ENCODE measurements at regions not wholly inside any gene's neighbourhood (a gene's known extent, or its start where the extent isn't known, plus 50 kb on each side); places are given as distances from the start of the nearest gene placed in this dataset.

DNA sequence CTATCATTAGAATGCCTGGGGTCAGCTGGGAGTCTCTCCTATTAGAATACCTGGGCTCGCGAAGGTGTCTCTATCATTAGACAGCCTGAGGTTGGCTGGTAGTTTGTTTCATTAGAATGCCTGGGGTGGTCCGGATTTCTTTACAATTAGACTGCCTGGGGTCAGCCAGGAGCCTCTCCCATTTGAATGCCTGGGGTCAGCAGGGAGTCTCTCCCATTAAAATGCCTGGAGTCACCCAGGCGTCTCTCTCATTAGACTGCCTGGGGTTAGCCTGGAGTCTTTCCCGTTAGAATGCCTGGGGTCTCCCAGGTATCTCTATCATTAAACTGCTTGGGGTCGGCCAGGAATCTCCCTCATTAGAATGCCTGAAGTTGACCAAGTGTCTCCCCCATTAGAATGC is 1458.3 kb downstream of the UQCRFS1 start:
- POLR2A ChIA-PET = no interaction called here
- no peak for DNase-seq (ENCODE audit: extremely low spot score)
- TF ChIP-seq, protein P1, sequence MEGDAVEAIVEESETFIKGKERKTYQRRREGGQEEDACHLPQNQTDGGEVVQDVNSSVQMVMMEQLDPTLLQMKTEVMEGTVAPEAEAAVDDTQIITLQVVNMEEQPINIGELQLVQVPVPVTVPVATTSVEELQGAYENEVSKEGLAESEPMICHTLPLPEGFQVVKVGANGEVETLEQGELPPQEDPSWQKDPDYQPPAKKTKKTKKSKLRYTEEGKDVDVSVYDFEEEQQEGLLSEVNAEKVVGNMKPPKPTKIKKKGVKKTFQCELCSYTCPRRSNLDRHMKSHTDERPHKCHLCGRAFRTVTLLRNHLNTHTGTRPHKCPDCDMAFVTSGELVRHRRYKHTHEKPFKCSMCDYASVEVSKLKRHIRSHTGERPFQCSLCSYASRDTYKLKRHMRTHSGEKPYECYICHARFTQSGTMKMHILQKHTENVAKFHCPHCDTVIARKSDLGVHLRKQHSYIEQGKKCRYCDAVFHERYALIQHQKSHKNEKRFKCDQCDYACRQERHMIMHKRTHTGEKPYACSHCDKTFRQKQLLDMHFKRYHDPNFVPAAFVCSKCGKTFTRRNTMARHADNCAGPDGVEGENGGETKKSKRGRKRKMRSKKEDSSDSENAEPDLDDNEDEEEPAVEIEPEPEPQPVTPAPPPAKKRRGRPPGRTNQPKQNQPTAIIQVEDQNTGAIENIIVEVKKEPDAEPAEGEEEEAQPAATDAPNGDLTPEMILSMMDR (IDR thresholded peaks at IDR 0.05; ENCODE audit: control extremely low read depth, extremely low read depth, low read depth, missing control alignments) = no peak
- CTCF ChIA-PET = no interaction called here

DNA sequence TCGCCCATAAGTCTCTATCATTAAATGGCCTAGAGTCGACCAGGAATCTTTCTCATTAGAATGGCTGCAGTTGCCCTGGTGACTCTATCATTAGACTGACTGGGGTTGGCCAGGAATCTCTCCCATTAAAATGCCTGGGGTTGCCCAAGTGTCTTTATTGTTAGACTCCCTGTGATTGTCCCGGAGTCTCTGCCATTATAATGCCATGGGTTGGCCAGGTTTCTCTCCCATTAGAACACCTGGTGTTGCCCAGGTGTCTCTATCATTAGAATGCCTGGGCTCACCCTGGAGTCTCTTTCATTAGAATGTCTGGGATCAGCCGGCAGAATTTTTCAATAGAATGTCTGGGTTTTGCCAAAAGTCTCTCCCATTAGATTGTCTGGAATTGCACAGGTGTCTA is 1459.3 kb downstream of the UQCRFS1 start:
- CTCF ChIA-PET = no interaction called here
- DNase-seq (ENCODE audit: extremely low spot score) = no peak
- POLR2A ChIA-PET = no interaction called here
- TF ChIP-seq, protein P1 (IDR thresholded peaks at IDR 0.05; ENCODE audit: control extremely low read depth, extremely low read depth, low read depth, missing control alignments) = no peak

DNA sequence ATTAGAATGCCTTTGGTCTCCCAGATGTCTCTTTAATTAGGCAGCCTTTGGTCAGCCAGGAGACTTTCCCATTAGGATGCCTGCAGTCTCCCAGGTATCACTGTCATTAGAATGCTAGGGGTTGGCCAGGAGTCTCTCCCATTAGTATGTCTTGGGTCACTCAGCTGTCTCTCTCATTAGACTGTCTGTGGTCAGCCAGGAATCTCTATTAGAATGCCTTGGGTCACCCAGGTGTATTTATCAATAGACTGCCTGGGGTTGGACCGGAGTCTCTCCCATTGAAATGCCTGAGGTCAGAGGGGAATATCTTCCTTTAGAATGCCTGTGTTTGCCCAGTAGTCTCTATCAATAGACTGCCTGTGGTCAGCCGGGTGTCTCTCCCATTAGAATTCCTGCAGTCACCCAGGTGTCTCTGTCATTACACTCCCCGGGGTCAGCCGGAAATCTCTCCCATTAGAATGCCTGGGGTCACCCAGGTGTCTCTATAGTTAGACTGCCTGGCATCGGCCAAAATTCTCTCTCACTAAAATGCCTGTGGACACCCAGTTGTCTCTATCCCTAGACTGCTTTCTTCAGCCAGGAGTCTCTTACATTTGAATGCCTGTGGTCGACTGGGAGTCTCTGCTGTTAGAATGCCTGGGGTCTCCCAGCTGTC is 1460.3 kb downstream of the UQCRFS1 start:
- ChIA-PET CTCF (no interaction called here), POLR2A (no interaction called here)
- no peak for DNase-seq (ENCODE audit: extremely low spot score)
- TF ChIP-seq, protein P1 (IDR thresholded peaks at IDR 0.05; ENCODE audit: control extremely low read depth, extremely low read depth, low read depth, missing control alignments) = no peak

DNA sequence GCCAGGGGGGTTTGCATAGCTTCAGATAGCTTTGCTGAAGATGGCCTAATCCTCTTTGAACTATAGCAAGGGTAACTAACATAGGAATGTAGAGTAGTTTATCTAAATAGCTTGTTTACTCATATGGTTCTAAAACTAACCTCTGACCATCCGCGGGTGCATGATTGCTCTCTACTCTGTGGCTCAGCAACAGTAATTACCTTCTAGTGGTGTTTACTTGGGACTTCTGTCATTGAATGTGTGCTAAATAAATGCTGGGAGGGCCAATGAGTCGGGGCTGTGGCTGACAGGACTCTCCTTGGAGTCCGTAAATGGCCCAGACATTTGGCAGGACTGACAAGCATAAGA is 1461.9 kb downstream of the UQCRFS1 start:
- TF ChIP-seq, protein P1 (IDR thresholded peaks at IDR 0.05; ENCODE audit: control extremely low read depth, extremely low read depth, low read depth, missing control alignments) = no peak
- POLR2A ChIA-PET = no interaction called here
- DNase-seq (ENCODE audit: extremely low spot score) = no peak
- CTCF ChIA-PET = no interaction called here

DNA sequence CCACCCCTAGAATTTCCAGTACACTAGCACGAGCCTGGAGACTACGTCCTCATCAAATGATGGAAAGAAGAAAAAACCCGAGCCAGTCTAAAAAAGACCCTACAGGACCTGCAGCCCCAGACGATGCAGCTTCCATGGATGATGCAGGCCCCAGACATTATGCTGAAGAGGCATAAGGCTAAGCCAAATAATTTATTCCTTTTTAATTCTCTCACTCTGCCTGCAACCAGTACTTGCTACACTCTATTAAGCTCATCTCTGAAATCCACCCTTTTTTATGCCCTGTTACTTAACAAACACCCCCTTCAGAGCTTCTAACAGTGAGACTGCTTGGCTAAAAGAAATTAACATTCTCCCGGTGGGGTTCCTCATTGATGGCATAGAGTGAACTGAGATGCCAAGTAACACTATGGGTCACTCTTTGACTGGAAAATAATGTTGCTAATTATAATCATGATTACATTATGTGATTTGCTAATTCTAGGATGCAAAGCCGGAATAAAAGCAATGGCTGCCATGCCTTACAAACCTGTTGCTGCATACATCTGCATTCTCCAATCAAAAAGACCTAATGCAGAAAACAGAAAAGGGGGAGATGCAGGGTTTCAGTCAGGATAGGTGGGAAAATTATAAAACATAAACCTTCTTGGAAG is 1462.4 kb downstream of the UQCRFS1 start:
- DNase-seq (ENCODE audit: extremely low spot score) = no peak
- CTCF ChIA-PET = no interaction called here

DNA sequence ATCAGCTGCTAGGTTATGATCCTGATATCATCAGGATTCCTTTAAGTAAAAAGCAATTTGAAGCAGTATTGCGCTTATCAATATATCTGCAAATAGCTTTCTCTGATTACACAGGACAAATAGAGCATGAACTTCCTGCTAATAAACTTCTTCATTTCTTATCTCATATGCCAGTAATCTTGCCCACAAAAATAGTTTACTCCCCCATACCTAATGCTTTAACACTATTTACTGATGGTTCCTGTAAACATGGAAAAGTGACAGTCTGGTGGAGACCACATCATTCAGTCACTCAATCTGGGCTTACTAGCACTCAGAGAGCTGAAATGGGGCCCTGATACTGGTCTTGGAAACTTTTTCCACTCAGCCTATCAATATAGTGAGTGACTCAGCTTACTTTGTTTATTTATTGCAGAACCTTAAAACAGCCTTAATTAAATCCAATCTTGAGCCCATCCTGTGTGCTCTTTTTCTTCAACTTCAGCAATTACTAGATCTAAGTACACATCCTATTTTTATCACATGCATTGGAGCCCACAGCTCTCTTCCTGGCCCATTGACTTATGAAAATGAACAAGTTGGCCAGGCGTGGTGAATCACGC is 1464.3 kb downstream of the UQCRFS1 start:
- ChIA-PET POLR2A (no interaction called here), CTCF (interaction anchor here (1.1 kb wide), 1 partner anchor 17 kb away, joined by 3 read pairs; no protein-coding TSS in a partner anchor)
- no peak for DNase-seq (ENCODE audit: extremely low spot score)
- TF ChIP-seq, protein P1 (IDR thresholded peaks at IDR 0.05; ENCODE audit: control extremely low read depth, extremely low read depth, low read depth, missing control alignments) = no peak

More for the DNA sequence above, 1462.4 kb downstream of the UQCRFS1 start:
- TF ChIP-seq, protein P1 (IDR thresholded peaks at IDR 0.05; ENCODE audit: control extremely low read depth, extremely low read depth, low read depth, missing control alignments) = no peak
- POLR2A ChIA-PET = no interaction called here
